Right lobe of liver (tissue), 6 donors: ENCODE measurements at regions not wholly inside any gene's neighbourhood (a gene's known extent, or its start where the extent isn't known, plus 50 kb on each side); places are given as distances from the start of the nearest gene placed in this dataset.

ENCODE experiments used
- ATAC-seq, 4 donors: fragments of 200-7000 bp; cut with Tn5 transposase; one replicate each; pipeline ENCODE4 v1.9.1; 2020; ENCODE audit warnings: mild to moderate bottlenecking in 4 of 4, moderate library complexity in 4 of 4
- DNase-seq, 3 donors: peaks; one replicate each; pipeline ENCODE4 v3.0.0-alpha.2; 2020
- H3K27ac ChIP-seq, 3 donors: fragments of 200-600 bp; one replicate each; pipeline ENCODE4 v1.8.0; 2022
- H3K27me3 ChIP-seq, 2 donors: fragments of 200-600 bp; one replicate each; pipeline ENCODE4 v1.8.0; 2022
- H3K36me3 ChIP-seq, 4 donors: fragments of 200-600 bp; sonication (generic) in 1 of 4; one replicate each; pipeline versions ENCODE4 v1.5.1 to v1.8.0; 2017 to 2022; ENCODE audit warnings: control low read depth in 1 of 4
- H3K4me1 ChIP-seq, 4 donors: fragments of 200-600 bp; sonication (generic) in 1 of 4; one replicate each; pipeline versions ENCODE4 v1.5.1 to v1.8.0; 2017 to 2022; ENCODE audit warnings: control low read depth in 1 of 4
- H3K4me3 ChIP-seq, 3 donors: fragments of 200-600 bp; one replicate each; pipeline ENCODE4 v1.8.0; 2022
- H3K9me3 ChIP-seq, 4 donors: fragments of 200-600 bp; sonication (generic) in 1 of 4; one replicate each; pipeline versions ENCODE4 v1.5.1 to v1.8.0; 2017 to 2022; ENCODE audit warnings: control low read depth in 1 of 4
- POLR2A ChIP-seq: fragments of 450-650 bp; IDR thresholded peaks from one replicate; pipeline ENCODE4 v1.6.1; 2017; ENCODE audit warnings: antibody characterized with exemption, mild to moderate bottlenecking
- WGBS: methylation state at CpG from one replicate; pipeline ENCODE4 v1.1.6; 2018; ENCODE audit warnings: low coverage, low lambda C conversion rate; ENCODE audit not compliant: insufficient coverage; ENCODE audit errors: missing lambda C conversion rate; 5-methylcytosine and 5-hydroxymethylcytosine counted together
- intact Hi-C, 2 donors: fragments of 100-400 bp; cut with DNase I; formaldehyde crosslinking; loops; one replicate each; pipeline versions ENCODE4 v1.11.2 to v1.14.1; 2022
- TF ChIP-seq, protein P1 (sequence below), 4 donors: fragments of 200-600 bp in 3 of 4; fragments of 450-650 bp in 1 of 4; IDR thresholded peaks; one replicate each; pipeline versions ENCODE4 v1.5.1 to v1.8.0; 2016 to 2022; ENCODE audit warnings: antibody characterized with exemption in 4 of 4, mild to moderate bottlenecking in 2 of 4
- donor health status: DM: no; HTN: yes; CAD: no.
- donor health status: DM: no; HTN: no; CAD: no.
- donor health status: DM: no; HTN: no; CAD: no.
- donor health status: DM: no; HTN: yes; CAD: no.
- donor health status: DM: no; HTN: yes; CAD: no.

DNA sequence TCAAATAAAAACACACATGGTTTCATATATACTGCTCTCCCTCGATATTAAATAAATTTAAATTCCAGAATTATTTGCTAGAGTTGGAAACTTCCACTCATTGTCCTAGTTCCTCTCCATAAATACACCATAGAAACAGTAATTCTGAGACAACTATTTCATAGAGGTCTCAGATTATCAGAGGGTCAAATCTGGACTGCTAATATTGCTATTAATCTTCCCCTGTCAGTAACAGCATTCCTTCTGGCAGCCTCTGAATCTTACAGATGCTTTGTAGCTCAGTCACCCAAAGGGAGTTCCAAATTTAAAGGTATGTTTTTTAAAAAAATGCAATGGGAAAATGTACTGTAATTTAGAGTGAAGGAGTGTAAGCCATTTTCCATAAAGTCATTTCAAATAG lies 428.8 kb downstream of the PYDC2 start:
- no peaks in the 10 kb centered on the region for H3K9me3 ChIP-seq
- H3K4me3 ChIP-seq: no peak overlapping the region
- no peaks in the 10 kb centered on the region for H3K36me3 ChIP-seq
- H3K27me3 ChIP-seq: no peaks in the 10 kb centered on the region
- no peak for DNase-seq
- no peaks in the 10 kb centered on the region for H3K4me1 ChIP-seq
- WGBS: 74% methylated on average over 1 of the region's 1 CpG
- H3K27ac ChIP-seq: no peak overlapping the region
- no peak for ATAC-seq
- TF ChIP-seq, protein P1, sequence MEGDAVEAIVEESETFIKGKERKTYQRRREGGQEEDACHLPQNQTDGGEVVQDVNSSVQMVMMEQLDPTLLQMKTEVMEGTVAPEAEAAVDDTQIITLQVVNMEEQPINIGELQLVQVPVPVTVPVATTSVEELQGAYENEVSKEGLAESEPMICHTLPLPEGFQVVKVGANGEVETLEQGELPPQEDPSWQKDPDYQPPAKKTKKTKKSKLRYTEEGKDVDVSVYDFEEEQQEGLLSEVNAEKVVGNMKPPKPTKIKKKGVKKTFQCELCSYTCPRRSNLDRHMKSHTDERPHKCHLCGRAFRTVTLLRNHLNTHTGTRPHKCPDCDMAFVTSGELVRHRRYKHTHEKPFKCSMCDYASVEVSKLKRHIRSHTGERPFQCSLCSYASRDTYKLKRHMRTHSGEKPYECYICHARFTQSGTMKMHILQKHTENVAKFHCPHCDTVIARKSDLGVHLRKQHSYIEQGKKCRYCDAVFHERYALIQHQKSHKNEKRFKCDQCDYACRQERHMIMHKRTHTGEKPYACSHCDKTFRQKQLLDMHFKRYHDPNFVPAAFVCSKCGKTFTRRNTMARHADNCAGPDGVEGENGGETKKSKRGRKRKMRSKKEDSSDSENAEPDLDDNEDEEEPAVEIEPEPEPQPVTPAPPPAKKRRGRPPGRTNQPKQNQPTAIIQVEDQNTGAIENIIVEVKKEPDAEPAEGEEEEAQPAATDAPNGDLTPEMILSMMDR (IDR thresholded peaks at IDR 0.05): no peak
- no peak for TF ChIP-seq POLR2A
- intact Hi-C loops: no loop called here

DNA sequence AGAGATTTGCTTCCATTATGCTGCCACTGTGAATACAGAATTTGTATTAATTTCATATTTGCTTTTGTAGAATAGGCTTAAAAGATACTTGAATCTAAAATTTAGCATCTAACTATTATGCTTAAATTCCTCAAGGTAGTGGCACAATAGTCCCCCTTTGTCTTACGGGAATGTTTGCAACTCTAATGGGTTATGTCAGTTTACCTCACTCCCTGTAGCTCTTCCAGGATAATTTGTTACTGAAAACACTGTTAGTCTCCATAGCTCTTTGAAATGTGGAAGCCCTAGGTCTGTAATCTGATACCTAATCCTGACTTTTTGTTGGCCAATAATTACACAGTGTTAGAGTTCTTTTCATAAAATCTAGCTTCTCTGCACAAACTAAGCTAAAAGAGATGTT lies 433.4 kb downstream of the PYDC2 start:
- Histone ChIP-seq H3K9me3 (no peaks in the 10 kb centered on the region), H3K4me3 (no peak overlapping the region), H3K27me3 (no peaks in the 10 kb centered on the region), H3K4me1 (no peaks in the 10 kb centered on the region), H3K36me3 (no peaks in the 10 kb centered on the region), H3K27ac (no peak overlapping the region)
- 38% methylated on average over 1 of the region's 1 CpG for WGBS
- intact Hi-C loops: no loop called here
- no peak for TF ChIP-seq POLR2A
- TF ChIP-seq, protein P1 (IDR thresholded peaks at IDR 0.05): no peak
- no peak for DNase-seq
- no peak for ATAC-seq

DNA sequence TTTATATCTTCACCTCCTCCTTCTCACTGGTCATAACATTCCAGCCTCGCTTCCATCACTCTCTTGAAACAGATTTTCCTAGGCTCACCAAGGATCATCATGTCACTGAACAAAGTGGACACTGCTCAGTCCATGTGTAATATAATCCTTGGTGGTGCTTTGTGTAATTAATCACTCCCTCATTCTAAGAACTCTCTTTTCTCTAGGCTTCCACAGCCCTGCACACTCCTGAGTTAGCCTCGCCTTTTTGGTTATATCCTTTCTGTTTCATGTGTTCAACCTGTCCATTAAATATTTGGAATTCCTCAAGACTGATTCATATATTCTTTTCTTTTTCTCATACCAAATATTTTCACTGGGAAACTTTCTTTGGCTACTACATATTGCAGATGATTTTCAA lies 440.8 kb downstream of the PYDC2 start:
- Histone ChIP-seq H3K27ac (no peak overlapping the region), H3K4me3 (no peak overlapping the region), H3K36me3 (no peaks in the 10 kb centered on the region), H3K9me3 (no peaks in the 10 kb centered on the region), H3K4me1 (no peaks in the 10 kb centered on the region), H3K27me3 (no peaks in the 10 kb centered on the region)
- no peak for ATAC-seq
- TF ChIP-seq, protein P1 (IDR thresholded peaks at IDR 0.05): no peak
- no peak for TF ChIP-seq POLR2A
- 79% methylated on average over 2 of the region's 2 CpGs for WGBS
- no peak for DNase-seq
- intact Hi-C loops: no loop called here

DNA sequence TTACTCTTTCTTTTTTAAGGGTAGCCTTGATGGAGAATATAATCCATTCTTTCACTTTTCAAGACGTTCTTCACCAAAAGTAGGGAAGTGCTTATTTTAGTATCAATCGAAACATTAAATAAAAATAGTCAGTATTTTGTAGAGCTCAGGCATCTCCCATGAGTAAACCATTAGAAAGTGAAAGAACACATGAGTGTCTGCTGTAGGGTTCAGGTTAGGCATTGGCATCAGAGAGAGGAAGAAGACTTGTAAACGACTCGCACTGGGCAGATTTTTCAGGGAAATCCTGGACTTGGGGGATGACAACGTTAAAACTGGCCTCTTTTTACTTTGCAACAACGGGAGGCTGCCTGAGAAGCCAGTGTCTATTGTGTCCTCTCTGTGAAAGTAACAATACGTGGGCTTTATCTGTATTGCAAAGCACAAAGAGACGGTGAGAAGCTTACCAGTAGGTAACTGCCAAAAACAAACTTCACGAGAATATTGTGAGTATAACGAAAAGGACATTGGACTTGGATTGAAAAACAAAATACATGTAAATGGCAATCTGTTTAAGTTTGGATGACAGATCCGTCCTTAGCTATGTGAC lies 451.7 kb downstream of the PYDC2 start:
- no peak for ATAC-seq
- WGBS: 59% methylated on average over 11 of the region's 11 CpGs
- no peaks in the 10 kb centered on the region for H3K36me3 ChIP-seq
- TF ChIP-seq, protein P1 (IDR thresholded peaks at IDR 0.05): no peak
- TF ChIP-seq POLR2A: no peak
- H3K9me3 ChIP-seq: no peaks in the 10 kb centered on the region
- H3K4me3 ChIP-seq: no peak overlapping the region
- no peaks in the 10 kb centered on the region for H3K27me3 ChIP-seq
- intact Hi-C loops: no loop called here
- no peaks in the 10 kb centered on the region for H3K4me1 ChIP-seq
- DNase-seq: no peak
- H3K27ac ChIP-seq: no peak overlapping the region

DNA sequence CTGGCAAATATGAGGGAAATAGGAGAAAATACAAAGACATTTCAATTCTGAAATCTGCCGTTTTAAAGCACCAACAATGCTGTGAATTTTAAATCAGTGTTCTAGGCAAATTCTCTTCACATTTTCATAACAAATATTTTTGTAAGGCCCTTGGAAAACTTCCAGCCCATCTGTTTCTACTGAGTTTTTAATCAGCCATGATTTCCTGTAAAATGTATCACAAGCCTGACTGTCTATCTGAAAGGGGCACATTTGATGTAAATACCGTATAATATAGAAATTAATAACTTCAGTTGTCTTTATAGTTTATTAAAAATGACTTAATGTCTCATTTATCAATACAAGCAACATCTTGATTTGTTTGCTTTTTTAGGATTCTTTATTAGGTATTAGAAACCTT lies 454.7 kb downstream of the PYDC2 start:
- intact Hi-C loops: no loop called here
- 56% methylated on average over 2 of the region's 2 CpGs for WGBS

More for the DNA sequence above, 454.7 kb downstream of the PYDC2 start:
- Histone ChIP-seq H3K36me3 (no peaks in the 10 kb centered on the region), H3K4me1 (no peaks in the 10 kb centered on the region), H3K27me3 (no peaks in the 10 kb centered on the region), H3K9me3 (no peaks in the 10 kb centered on the region), H3K27ac (no peak overlapping the region), H3K4me3 (no peak overlapping the region)
- ATAC-seq (no peak), DNase-seq (no peak)
- TF ChIP-seq, protein P1 (IDR thresholded peaks at IDR 0.05): no peak
- no peak for TF ChIP-seq POLR2A
